ENCODE measurements at regions not wholly inside any gene's neighbourhood (a gene's known extent, or its start where the extent isn't known, plus 50 kb on each side); places are given as distances from the start of the nearest gene placed in this dataset.

GRCh38 chr16:54878301-54878700 is 52.4 kb upstream of the IRX5 start:
- TF ChIP-seq CTCF (conservative IDR thresholded peaks at IDR 0.05; ENCODE audit: low read depth in 2 of 2) (no peak), JUNB (IDR thresholded peaks at IDR 0.05; ENCODE audit: unreplicated experiment) (no peak), REST (IDR thresholded peaks at IDR 0.05; ENCODE audit: unreplicated experiment) (no peak), EZH2phosphoT487 (IDR thresholded peaks at IDR 0.05; ENCODE audit: unreplicated experiment) (no peak)
